Activated CD8-positive, alpha-beta memory T cell treated with anti-CD3 and anti-CD28 coated beads, Interleukin-2, amount 10 ng/mL, durations not matched to agents 7 days and 5 days (primary cell): ENCODE measurements at regions not wholly inside any gene's neighbourhood (a gene's known extent, or its start where the extent isn't known, plus 50 kb on each side); places are given as distances from the start of the nearest gene placed in this dataset.

Experiments
- ATAC-seq: fragments of 150-1000 bp; cut with Tn5 transposase; one replicate; pipeline ENCODE4 v1.10.0; 2021; ENCODE audit warnings: moderate library complexity
- CTCF ChIA-PET: fragments of 350-600 bp; sonication (Branson Sonifier 250); formaldehyde crosslinking; loops from one replicate; lab custom pipeline; 2021; ENCODE audit warnings: antibody characterized with exemption; lab: Charles Lee
- DNase-seq: peaks from one replicate; pipeline ENCODE4 v3.0.0-alpha.2; 2020
- H3K27ac Mint-ChIP-seq: one replicate; pipeline ENCODE4 v1.8.0; 2021; ENCODE audit warnings: mild to moderate bottlenecking, mixed read lengths
- H3K27me3 Mint-ChIP-seq: one replicate; pipeline ENCODE4 v1.8.0; 2021; ENCODE audit warnings: mixed read lengths
- H3K36me3 Mint-ChIP-seq: one replicate; pipeline ENCODE4 v1.8.0; 2021; ENCODE audit warnings: mild to moderate bottlenecking, mixed read lengths
- H3K4me1 Mint-ChIP-seq: one replicate; pipeline ENCODE4 v1.8.0; 2021; ENCODE audit warnings: mixed read lengths
- H3K4me3 Mint-ChIP-seq: one replicate; pipeline ENCODE4 v1.8.0; 2021; ENCODE audit warnings: mild to moderate bottlenecking, moderate library complexity, mixed read lengths
- H3K9me3 Mint-ChIP-seq: one replicate; pipeline ENCODE4 v1.8.0; 2022; ENCODE audit warnings: low read depth, mixed read lengths

DNA sequence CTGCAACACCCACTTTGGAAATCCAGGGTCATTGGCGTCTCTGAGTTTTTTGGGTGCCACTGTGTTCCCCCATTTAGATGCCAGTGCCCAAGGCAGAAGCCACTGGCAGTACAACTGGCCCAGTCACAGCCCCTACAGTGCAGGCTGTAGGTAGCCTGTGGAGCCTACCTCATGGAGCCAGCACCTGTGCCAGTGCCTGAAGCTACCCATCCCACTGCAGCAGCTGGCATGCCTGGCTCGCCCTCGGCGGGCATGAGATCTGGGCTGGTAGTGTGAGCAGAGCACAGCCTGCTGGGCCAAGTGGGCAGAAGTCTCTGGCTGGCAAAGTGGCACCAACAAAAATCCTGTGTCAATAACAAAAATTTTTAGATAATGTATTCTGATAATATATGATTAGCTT lies 1111.4 kb upstream of the NXPH2 start:
- peaks cover 5% of the 10 kb centered on the region for H3K9me3 Mint-ChIP-seq
- H3K4me3 Mint-ChIP-seq, result no peak overlapping the region

GRCh38 chr2:139885921-139886498 lies 1105.8 kb upstream of the NXPH2 start:
- no peaks in the 10 kb centered on the region for H3K36me3 Mint-ChIP-seq
- CTCF ChIA-PET, result no interaction called here
- H3K4me1 Mint-ChIP-seq, result no peaks in the 10 kb centered on the region
- no peaks in the 10 kb centered on the region for H3K27me3 Mint-ChIP-seq
- no peak overlapping the region for H3K4me3 Mint-ChIP-seq
- ATAC-seq, result no peak
- DNase-seq, result no peak
- no peak overlapping the region for H3K27ac Mint-ChIP-seq
- H3K9me3 Mint-ChIP-seq, result peaks cover 11% of the 10 kb centered on the region

More for the DNA sequence above, 1111.4 kb upstream of the NXPH2 start:
- DNase-seq (no peak), ATAC-seq (no peak)
- H3K27me3 Mint-ChIP-seq, result no peaks in the 10 kb centered on the region
- H3K36me3 Mint-ChIP-seq, result no peaks in the 10 kb centered on the region
- no peaks in the 10 kb centered on the region for H3K4me1 Mint-ChIP-seq
- CTCF ChIA-PET, result no interaction called here
- no peak overlapping the region for H3K27ac Mint-ChIP-seq

DNA sequence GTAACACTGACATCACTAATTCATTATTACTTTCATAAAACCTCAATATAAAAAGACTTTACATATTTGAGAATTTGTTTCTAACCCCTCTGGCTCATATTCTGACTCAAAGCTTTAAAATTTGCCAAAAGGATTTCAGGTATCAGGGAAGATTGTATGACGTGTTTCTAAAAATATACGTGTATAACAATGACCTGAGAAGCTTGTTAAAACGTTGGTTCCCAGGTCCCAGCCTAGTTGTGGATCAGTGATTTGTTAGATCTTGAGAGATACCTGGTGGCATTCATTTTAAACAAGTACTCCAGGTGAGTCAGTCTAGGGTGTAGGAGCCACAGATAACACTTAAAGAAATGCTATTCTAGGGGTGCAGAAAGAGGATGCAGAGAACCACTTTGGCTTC lies 1096.8 kb upstream of the NXPH2 start:
- no peak for DNase-seq
- no peaks in the 10 kb centered on the region for H3K4me1 Mint-ChIP-seq
- H3K27me3 Mint-ChIP-seq, result no peaks in the 10 kb centered on the region
- no peak overlapping the region for H3K27ac Mint-ChIP-seq
- CTCF ChIA-PET, result no interaction called here
- H3K36me3 Mint-ChIP-seq, result no peaks in the 10 kb centered on the region
- ATAC-seq, result no peak
- no peak overlapping the region for H3K4me3 Mint-ChIP-seq
- H3K9me3 Mint-ChIP-seq, result peaks cover 3% of the 10 kb centered on the region

DNA sequence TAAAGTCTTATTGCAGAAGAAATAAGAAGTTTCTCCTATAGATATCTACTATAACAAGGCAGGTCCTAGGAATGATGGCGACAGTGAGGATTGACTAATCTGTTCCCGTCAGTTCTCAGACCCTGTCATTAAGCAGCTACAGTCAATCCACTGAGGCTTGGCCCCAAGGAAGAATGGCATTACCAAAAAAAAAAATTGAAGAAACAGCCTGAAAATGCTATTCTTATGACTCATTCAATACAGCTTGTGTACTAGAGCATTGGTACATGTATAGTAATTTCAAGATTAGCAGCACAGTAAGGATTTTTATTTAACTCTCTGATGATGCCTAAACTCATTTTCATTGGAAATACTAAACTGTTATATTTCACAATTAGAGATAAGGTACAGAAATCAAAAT lies 1096.1 kb upstream of the NXPH2 start:
- Mint-ChIP-seq H3K9me3 (peaks cover 3% of the 10 kb centered on the region), H3K36me3 (no peaks in the 10 kb centered on the region), H3K27ac (no peak overlapping the region), H3K4me3 (no peak overlapping the region), H3K4me1 (no peaks in the 10 kb centered on the region), H3K27me3 (no peaks in the 10 kb centered on the region)
- DNase-seq (no peak), ATAC-seq (no peak)
- CTCF ChIA-PET, result no interaction called here

DNA sequence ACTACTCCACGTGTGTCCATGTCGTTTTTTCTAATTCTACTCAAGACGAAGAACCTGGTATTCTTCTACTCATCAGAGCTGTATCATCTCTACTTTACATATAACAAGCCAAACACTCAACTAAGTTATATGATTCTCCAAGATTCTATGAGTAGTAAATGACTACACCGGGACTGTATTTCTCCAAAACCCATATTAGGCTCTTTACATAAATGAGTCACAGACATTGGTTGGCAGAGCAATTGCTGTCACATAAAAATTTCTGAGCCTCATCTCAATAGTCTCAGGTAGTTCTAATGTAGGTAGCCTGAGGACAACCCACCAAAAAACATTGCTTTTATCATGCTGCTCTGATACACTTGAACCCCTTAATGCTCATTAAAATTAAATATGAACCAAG lies 1092.3 kb upstream of the NXPH2 start:
- Mint-ChIP-seq H3K27me3 (no peaks in the 10 kb centered on the region), H3K9me3 (peaks cover 3% of the 10 kb centered on the region), H3K36me3 (no peaks in the 10 kb centered on the region), H3K4me3 (no peak overlapping the region), H3K27ac (no peak overlapping the region), H3K4me1 (no peaks in the 10 kb centered on the region)
- DNase-seq (no peak), ATAC-seq (no peak)
- CTCF ChIA-PET, result no interaction called here

DNA sequence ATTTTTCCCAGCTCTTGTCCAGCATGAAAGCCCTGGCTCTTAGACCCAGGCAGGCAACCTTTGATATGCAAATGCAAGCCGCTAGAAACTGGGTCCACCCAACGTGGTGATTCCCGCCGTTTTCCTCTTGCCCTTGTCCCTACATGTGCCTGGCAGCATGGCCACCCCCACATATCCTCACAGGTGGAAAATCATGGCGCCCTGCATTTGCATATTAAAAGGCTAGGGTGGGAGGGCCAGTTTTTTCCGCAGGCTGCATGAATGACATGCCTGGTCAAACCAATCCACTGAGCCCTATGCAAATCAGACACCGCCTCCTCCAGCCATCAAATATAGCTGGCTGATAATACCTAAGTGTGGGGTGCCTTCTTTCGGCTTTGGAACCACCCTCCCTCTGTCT lies 1091.8 kb upstream of the NXPH2 start:
- DNase-seq (no peak), ATAC-seq (no peak)
- Mint-ChIP-seq H3K9me3 (no peaks in the 10 kb centered on the region), H3K4me3 (no peak overlapping the region), H3K36me3 (no peaks in the 10 kb centered on the region), H3K27ac (no peak overlapping the region), H3K4me1 (no peaks in the 10 kb centered on the region), H3K27me3 (no peaks in the 10 kb centered on the region)
- CTCF ChIA-PET, result no interaction called here

DNA sequence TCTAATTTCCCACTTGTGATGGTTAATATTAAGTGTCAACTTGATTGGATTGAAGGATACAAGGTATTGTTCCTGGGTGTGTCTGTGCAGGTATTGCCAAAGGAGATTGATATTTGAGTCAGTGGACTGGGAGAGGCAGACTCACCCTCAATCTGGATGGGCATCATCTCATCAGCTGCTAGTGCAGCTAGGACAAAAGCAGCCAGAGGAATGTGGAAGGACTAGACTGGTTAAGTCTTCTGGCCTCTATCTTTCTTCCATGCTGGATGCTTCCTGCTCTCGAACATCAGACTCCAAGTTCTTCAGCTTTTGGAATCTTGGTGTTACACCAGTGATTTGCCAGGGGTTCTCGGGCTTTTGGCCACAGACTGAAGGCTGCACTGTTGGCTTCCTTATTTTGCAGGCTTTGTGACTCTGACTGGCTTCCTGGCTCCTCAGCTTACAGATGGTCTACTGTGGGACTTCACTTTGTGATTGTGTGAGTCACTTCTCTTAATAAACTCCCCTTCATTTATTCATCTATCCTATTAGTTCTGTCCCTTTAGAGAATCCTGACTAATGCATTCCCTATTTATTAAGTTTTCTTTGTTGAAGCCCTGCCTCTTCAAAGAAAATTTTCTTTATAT lies 1087.5 kb upstream of the NXPH2 start:
- CTCF ChIA-PET, result no interaction called here
- no peak overlapping the region for H3K4me3 Mint-ChIP-seq

GRCh38 chr2:139864821-139865302 lies 1084.7 kb upstream of the NXPH2 start:
- CTCF ChIA-PET, result no interaction called here
- DNase-seq (no peak), ATAC-seq (no peak)
- Mint-ChIP-seq H3K4me3 (no peak overlapping the region), H3K36me3 (no peaks in the 10 kb centered on the region), H3K27me3 (no peaks in the 10 kb centered on the region), H3K4me1 (no peaks in the 10 kb centered on the region), H3K9me3 (peaks cover 22% of the 10 kb centered on the region), H3K27ac (no peak overlapping the region)

More for the DNA sequence above, 1087.5 kb upstream of the NXPH2 start:
- H3K27me3 Mint-ChIP-seq, result no peaks in the 10 kb centered on the region
- peaks cover 16% of the 10 kb centered on the region for H3K9me3 Mint-ChIP-seq
- no peak overlapping the region for H3K27ac Mint-ChIP-seq
- H3K4me1 Mint-ChIP-seq, result no peaks in the 10 kb centered on the region
- ATAC-seq, result no peak
- no peaks in the 10 kb centered on the region for H3K36me3 Mint-ChIP-seq
- no peak for DNase-seq

DNA sequence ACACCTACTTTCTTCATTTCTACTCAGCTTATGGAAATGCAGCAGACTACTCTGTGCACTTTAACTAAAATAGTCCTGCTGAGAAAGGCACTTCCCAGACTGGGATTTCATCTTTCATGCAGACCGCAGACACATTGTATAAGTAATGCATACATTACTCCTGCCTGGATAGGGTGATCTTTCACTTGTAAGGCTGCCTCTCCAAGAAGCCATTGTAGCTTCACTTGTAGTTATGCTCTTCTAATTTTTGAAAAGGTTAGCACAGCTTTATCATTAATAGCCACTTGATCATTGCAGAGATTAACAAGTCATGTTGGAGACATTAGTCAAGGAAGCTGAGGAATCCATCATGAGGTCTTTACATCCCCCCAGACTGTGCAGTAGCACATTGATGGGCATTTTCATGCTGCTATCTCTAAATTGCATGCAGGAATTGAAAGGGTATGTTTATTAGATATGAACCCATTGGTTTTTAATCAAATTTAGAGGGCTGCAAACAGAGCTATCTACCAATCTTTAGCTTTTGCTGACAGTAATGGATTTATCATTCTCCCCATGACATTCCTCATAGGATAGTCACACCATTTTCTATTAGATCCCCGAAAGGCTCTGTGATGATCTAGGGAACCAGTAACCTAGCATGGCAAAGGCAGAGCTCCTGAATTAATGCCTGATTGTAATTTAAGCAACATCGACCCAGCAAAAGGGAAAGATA lies 1074.7 kb upstream of the NXPH2 start:
- DNase-seq, result no peak
- Mint-ChIP-seq H3K4me3 (no peak overlapping the region), H3K27ac (no peak overlapping the region), H3K9me3 (peaks cover 9% of the 10 kb centered on the region), H3K27me3 (no peaks in the 10 kb centered on the region), H3K36me3 (no peaks in the 10 kb centered on the region), H3K4me1 (no peaks in the 10 kb centered on the region)
- ATAC-seq, result no peak
- CTCF ChIA-PET, result no interaction called here

- H3K9me3 Mint-ChIP-seq, result peaks cover 7% of the 10 kb centered on the region
- no peak overlapping the region for H3K27ac Mint-ChIP-seq
- H3K27me3 Mint-ChIP-seq, result no peaks in the 10 kb centered on the region
- no peaks in the 10 kb centered on the region for H3K36me3 Mint-ChIP-seq
- ATAC-seq (no peak), DNase-seq (no peak)
- H3K4me3 Mint-ChIP-seq, result no peak overlapping the region
- CTCF ChIA-PET, result no interaction called here
- no peaks in the 10 kb centered on the region for H3K4me1 Mint-ChIP-seq
Observed at GRCh38 chr2:139850254-139850890, 1070.2 kb upstream of the NXPH2 start.

DNA sequence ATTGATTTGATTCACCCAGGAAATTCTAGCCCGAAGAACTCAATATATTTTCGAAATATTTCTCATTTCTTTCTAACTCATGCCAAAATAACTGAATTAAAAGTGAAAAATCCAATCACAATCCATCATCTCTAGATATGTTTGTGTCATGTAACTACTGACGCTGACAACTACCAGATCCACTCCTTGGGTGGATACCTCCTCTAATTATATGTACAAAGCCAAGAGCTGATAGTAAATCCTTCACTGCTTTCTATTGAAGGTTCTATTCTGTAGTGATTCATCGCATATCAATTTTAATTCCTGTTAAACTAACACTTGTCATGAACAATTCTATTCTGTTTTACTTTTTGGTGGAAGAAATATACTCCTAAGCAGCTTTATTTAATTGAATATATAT lies 1056.6 kb upstream of the NXPH2 start:
- H3K4me3 Mint-ChIP-seq, result no peak overlapping the region
- no peaks in the 10 kb centered on the region for H3K4me1 Mint-ChIP-seq
- ATAC-seq (no peak), DNase-seq (no peak)
- no peak overlapping the region for H3K27ac Mint-ChIP-seq
- H3K27me3 Mint-ChIP-seq, result no peaks in the 10 kb centered on the region
- no peaks in the 10 kb centered on the region for H3K36me3 Mint-ChIP-seq
- CTCF ChIA-PET, result no interaction called here
- peaks cover 10% of the 10 kb centered on the region for H3K9me3 Mint-ChIP-seq

DNA sequence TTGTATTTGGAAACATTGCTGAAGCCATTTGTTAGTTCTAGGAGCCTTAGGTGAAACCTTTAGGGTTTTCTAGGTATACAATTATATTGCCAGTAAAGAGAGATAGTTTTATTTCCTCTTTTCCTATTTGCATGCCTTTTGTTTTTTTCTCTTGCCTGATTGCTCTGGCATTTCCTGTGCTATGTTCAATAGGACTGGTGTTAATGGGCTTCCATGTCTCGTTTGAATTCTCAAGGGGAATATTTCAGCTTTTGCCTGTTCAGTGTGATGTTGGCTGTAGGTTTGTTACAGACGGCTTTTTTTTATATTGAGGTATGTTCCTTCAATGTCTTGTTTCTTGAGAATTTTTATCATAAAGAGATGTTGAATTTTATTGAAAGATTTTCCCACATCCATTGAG lies 1054.9 kb upstream of the NXPH2 start:
- CTCF ChIA-PET, result no interaction called here
- no peaks in the 10 kb centered on the region for H3K27me3 Mint-ChIP-seq

DNA sequence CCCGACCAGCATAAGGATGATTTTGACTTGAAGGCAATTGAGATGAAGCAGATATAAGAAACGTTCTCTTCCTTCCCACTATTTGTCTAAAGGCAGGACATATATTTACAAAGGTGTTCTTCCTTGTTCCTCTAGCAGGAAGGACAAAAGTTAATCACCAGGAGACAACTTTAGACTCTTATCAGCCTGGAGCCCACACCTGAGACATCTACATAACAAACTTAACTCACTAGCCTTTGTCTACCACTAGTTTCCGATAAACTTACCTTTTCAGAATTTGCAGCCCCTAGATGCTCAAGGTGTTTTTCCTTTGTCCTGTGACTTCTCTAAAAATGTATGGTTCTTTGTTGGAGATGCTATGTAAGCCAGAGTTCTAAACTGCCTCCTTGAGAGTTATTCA lies 1047.8 kb upstream of the NXPH2 start:
- H3K27me3 Mint-ChIP-seq, result no peaks in the 10 kb centered on the region
- no peak for ATAC-seq
- H3K4me3 Mint-ChIP-seq, result no peak overlapping the region
- H3K4me1 Mint-ChIP-seq, result no peaks in the 10 kb centered on the region
- CTCF ChIA-PET, result no interaction called here
- DNase-seq, result no peak
- peaks cover 7% of the 10 kb centered on the region for H3K9me3 Mint-ChIP-seq
- no peak overlapping the region for H3K27ac Mint-ChIP-seq
- no peaks in the 10 kb centered on the region for H3K36me3 Mint-ChIP-seq

More for the DNA sequence above, 1054.9 kb upstream of the NXPH2 start:
- no peak for DNase-seq
- H3K9me3 Mint-ChIP-seq, result peaks cover 10% of the 10 kb centered on the region
- no peak overlapping the region for H3K4me3 Mint-ChIP-seq
- H3K4me1 Mint-ChIP-seq, result no peaks in the 10 kb centered on the region
- no peaks in the 10 kb centered on the region for H3K36me3 Mint-ChIP-seq
- H3K27ac Mint-ChIP-seq, result no peak overlapping the region
- no peak for ATAC-seq

DNA sequence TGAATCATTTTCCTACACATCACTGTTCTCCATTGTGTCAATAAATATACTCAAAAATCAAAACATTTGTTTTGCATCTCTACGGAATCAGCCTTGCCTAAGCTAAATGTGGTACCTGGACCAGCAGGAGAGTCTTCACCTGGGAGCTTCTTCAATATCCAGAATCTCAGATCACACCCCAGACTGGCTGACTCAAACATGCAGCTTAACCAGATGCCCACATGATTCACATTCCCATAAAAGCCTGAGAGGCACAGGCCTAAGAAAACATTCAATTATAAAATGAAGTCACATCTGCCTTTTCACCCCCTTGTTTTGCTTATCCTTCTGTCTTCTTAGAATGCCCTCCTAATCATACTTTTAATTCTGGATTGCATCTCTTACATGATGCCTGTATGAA lies 1045.5 kb upstream of the NXPH2 start:
- no peak for DNase-seq
- no peaks in the 10 kb centered on the region for H3K36me3 Mint-ChIP-seq

More for the DNA sequence above, 1045.5 kb upstream of the NXPH2 start:
- peaks cover 10% of the 10 kb centered on the region for H3K9me3 Mint-ChIP-seq
- H3K4me3 Mint-ChIP-seq, result no peak overlapping the region
- H3K27ac Mint-ChIP-seq, result no peak overlapping the region
- no peak for ATAC-seq
- no peaks in the 10 kb centered on the region for H3K27me3 Mint-ChIP-seq
- CTCF ChIA-PET, result no interaction called here
- no peaks in the 10 kb centered on the region for H3K4me1 Mint-ChIP-seq
